NCI-H2196 (cell line): ENCODE measurements at regions not wholly inside any gene's neighbourhood (a gene's known extent, or its start where the extent isn't known, plus 50 kb on each side); places are given as distances from the start of the nearest gene placed in this dataset.

Experiments
- DNase-seq: peaks from one replicate; lab custom pipeline; 2025; ENCODE audit not compliant: unreplicated experiment; lab: John Stamatoyannopoulos, UW

DNA sequence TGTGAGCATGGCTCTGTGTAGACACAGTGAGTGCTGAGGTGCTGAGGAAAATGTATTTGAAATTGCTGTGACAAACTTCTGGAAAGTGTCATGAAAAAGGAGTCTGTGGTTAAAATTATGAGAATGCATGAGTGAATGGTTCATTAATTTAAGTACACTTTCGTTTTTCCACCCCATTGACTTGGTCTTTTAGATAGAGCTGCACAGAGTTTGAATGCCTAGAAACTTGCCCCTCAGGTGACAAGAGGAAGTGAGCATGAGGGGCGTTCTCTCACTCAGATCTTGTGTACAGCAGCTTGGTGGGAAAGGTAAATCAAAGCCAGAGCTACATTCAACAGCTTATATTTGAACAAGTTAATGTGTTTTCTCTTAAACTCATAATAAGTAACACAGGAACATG lies 296.8 kb downstream of the WDR72 start:
- DNase-seq, result no peak

DNA sequence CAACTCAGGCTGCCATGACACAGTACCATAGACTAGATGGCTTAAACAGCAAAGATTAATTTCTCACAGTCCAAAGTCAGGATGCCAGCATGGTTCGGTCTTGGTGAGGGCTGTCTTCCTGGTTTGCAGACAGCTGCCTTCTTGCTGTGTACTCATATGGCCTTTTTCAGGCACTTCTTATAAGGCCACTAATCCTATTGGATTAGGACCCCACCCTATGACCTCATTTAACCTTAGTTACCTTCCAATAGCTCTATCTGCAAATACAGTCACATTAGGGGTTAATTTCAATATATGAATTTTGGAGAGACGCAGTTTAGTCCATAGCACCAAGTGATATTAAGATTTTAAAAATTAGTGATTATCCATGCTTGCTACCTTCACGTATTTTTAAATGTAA lies 297.8 kb downstream of the WDR72 start:
- no peak for DNase-seq

DNA sequence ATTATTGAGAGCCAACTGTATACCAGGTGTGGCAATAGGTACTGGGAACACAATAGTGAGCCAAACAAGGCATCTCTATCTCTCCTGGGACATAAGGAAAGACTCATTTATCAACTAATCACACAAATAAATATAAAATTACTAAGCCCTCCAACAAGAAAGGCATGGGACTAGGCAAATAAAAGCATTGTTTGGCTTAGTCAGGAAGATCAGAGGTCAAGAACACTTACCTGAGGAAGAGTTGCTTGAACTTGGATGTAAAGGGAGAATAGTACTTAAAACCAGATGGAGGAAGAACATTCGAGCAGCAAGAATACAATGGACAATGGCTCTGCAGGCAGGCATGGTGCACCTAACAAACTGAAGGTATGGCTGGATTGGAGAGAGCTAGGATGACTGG lies 300.7 kb downstream of the WDR72 start:
- DNase-seq, result no peak

DNA sequence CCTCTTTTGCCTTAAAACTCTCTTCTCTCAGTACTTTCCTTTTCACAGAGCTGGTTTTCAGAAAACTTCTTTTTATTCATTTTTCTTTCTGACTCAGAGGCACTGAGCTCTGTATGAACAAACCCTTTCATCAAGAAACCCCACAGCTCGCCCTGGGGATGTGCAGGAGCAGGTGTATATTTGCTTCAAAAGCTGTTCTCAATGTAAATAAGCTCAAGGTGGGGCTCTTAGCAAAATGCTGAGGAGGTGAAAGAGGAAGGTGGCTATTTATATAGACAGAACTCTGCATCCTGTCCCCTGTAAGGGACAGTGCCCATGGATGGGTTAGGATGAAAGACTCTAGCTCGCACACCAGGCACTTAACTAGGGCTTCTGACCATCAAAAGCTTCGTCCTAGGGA lies 302.0 kb downstream of the WDR72 start:
- DNase-seq, result no peak

DNA sequence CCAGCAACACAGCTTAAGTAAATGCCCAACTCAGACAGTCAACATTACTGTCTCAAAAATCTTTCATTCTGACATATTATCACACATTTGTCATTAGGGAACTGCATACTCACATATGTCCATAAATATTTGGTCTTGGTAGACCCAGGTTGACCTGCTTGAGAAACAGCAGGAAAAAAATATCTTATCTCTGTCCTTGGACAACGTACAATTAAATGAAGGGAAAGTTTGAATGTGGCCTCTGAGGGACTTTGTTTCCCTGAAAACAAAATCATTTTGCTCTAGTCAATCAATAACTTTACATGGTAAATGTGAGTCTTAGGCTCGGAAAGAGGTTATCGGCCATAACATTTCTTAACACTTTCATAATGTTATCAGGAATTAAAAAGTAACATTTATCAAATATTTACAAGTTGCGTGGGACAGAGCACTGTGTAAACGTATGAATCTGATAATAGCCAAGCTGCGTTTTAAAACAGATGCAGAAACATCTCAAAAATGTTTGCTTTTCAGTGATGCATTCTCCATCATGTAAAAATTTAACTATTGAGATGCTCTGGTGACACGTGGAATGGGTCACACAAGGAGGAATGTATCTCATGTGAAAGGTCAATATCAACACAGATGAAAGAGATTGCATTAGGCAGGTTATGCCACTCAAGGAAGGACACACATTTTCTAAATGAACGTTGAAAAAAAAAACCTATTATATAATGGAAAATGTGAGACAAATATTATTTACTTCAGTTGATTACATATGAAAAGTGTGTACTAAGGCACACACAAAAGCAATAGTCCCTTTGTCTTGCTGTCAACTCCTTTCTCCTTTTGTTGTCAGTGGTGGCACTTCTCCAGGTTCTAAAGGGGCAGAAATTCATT lies 304.4 kb downstream of the WDR72 start:
- no peak for DNase-seq

DNA sequence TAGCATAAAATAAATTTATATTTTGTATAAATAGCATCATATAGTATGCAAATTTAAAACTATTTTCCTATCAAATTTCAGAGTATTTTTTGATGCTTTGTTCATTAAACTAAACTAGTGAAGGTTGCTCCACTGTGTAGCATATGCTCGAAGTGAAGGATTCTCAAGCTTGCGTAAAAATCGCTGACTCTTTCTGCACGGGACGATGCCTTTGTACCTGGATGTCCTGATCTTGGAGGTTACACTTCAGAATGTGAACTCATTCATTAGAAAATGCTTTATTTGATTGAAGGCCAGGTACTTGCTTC lies 305.0 kb downstream of the WDR72 start:
- DNase-seq, result no peak

DNA sequence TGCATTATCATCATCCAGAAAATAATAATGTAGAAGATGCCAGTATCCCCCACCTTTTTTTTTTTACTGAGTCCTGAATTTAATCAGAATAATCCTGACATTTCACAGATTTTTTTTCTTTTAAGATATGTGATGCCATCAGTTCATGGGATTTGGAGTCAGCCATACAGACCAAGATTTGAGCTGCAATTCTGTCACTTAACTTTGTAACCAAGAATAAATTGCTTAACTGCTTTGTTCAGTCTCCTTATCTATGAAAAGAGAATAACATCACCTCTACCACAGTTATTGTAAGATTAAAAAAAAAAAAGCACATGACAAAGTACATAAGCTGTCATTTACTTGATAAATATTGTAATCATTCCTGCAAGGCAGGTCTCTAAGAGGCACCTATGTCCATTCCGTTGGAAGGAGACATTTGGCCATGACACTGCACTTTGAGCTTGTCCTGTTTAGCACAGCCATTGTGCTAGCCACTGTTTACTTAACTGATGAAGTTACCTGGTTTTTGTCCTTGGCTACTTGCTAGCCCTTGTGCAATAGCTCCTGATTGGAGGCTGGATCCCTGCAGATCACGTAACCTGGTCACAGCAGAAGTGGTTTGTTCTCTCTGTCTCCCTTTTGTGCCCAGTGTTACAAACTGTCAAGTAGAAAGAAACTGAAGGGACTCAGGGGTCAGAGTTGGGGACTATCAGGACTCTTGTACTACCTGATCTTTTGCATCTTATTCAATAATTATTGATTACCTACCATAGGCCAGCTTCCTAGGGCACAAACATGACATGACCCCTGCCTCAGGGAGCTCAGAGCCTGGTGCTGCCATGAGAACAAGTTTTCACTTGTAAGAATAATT lies 306.0 kb downstream of the WDR72 start:
- no peak for DNase-seq

DNA sequence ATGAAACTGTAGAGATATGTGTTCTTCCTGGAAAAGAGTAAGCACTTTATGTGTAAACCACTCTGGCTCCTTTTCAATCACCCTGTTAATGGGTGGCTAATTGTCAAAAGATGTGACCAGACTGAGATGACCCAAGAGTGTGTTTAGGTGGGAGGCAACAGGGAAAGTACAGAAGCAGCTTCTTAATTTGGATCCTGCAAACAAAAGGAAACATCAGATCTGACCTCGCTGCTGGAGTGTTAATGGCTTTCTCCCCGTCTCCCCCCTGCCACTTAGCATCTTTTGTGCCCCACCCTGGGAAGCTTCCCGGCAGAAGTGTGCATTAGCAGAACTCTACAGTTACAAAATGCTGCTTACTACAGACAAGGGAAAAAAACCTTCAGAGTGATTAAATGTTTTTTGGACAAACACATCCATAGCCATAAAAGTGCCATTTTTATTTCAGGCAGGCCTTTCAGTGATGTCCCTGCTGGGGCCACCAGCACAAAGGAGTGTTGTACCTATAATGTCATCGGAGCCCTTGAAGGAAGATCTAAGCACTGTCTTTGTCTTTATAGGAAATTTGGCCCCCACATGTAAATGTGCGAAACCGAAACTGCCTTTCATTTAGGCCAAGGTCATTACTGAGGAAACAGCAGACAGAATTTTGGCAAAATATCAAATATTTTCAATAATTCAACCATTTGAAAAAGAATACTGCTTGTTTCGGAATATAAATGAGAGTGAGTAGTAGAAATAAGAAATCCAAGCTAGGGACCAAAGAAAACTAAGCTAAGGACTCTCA lies 311.0 kb downstream of the WDR72 start:
- no peak for DNase-seq

DNA sequence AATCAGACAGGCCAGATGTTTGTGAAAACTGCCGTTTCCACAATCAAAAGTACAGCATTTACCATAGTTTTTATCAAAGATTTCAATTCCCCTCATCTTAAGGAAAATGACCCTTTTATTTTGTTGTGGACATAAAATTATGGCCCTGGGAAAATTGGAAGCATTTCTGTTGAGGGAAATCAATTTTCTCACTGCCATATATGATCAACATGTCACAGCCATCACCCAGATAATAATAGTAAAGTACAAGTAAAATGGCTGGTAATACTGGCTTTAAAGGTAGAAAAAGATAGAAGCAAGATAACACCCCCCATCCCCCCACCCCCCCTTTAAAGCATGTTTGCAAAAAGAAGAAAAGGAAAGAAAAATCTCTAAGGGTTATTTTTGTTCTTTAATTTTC lies 311.7 kb downstream of the WDR72 start:
- no peak for DNase-seq

DNA sequence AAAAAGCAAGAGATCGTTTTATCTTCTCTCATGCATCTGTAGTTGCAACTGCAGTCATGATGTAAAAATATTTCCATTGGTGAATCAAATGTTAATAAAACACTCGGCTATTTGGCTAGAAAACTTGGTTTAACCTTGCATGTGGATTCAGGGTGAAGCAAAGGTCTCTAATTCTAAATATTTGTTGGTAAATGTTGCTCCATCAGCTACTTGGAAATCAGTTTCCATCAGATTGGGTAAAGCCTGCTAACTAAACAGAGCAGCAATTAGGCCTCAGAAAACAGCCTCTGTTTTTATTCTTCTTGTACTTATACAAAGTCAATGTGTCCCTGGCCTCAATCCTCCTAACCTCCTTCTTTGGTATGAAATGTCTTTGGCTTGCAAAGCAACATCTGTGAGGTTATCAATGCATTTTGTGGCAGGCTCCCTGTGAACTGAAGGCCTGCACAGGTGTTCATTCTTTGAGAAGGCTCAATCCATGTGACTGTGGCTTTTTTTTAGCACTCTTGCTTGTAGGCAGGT lies 312.3 kb downstream of the WDR72 start:
- no peak for DNase-seq

DNA sequence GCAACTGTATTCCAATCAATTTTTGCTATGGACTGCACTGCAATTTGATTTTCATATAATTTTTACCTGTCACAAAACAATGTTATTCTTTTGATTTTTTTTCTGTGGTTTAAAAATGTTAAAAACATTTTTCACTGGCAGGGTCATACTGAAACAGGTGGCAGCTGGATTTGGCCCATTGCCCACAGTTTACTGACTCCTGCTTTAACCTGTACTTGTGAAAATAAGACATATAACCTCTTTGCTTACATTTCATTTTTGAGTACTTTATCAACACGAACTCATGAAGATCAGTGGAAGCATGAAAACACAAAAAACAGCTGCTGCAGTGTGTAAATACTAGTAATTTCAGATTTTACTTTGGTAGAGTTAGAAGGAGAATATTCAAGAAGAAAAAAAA lies 313.1 kb downstream of the WDR72 start:
- DNase-seq, result no peak

DNA sequence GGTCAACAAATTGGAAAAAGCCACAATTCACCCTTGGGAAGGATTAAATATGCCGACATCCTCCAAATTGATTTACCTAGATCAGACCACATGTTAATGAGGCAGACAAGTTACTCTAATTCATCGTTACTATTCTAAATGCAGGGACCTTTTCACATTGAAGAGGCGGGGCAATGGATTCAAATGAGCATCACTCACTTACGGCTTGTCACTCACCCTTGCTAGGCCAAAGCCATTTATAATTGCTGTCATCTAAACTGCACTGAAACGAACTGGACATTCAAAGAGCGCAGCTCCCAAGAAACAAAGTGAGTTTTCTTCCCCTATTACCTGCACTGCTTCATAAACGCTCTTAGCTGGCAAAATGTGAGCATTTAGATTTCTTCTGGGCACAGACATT lies 313.9 kb downstream of the WDR72 start:
- DNase-seq, result no peak

DNA sequence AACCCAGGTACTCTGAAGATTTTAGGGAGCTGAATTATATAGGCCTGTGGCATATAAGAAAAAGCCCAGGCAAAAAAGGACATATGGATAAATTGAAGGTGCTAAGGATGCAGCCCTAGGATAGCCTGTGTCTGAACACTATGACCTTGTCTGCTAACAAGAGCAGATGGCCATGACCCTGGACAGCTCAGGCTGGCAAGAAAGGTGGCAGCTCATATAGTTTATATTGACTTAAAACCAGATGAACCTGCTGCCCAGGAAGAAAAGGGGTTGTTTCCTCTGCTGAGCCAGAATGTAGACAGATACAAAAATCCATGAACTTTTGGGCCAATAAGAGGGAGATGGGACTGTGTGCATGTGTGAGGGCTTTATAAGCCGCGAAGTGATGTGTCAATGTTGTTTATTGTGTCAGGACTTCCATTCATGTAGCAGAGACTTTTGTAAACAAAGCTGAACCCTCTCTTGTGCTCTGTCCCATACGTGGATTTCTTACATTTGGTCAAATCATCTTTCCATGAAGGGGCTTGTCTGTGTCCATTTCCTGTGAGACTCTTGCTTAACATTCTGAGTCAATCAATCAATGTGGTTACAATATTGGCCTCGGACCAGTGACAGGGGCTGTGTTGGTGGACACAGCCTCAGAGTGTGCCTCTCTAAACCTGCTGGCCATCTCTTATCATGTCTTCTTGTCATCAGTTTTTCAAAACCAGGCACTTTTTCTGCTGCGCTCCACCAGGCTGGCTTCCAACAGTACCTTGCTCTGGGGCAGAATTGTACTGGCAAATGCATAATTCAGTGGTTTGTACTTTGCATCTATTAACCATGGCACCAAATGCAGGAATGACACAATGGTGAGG lies 321.2 kb downstream of the WDR72 start:
- DNase-seq, result no peak

DNA sequence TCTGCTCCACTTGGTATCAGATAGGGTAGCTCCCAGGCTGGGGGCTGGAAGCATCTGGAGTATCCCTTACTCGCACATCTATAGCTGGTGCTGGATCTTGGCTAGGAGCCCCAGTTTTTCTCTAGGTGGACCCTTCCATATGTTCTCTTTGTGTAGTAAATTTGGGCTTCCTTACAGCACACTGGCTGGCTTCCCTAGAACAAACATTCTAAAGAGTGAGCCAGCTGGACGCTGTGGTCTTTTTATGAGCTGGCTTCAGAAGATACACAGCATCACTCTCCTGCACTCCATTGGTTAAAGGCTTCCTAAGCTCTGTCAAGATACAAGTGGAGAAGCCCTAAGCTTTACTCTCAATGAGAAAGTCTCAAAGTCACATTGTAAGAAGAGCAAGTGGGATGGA lies 322.1 kb downstream of the WDR72 start:
- no peak for DNase-seq

DNA sequence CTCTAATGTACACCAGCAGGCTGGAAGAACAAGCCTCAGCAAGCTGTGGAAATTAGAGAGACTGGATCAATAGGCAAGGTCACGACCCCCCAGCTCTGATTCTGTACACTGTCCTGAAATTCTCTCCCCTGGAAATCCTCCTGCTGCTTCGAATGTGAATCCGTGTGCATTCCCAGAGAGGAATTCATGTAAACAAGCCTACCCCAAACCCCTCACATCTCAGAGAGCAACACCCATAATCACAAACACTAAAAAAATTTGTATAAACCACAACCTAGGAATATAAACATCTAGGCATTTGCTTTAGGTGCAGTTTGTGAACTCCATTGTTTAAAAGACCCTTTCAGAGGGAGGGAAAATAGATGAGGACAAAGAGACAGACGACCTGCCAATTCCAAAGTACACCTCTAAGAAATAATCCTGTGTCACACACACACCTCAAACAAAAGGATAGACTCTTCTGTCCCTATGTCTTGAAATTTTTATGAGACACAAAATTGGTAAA lies 325.2 kb downstream of the WDR72 start:
- DNase-seq, result no peak

DNA sequence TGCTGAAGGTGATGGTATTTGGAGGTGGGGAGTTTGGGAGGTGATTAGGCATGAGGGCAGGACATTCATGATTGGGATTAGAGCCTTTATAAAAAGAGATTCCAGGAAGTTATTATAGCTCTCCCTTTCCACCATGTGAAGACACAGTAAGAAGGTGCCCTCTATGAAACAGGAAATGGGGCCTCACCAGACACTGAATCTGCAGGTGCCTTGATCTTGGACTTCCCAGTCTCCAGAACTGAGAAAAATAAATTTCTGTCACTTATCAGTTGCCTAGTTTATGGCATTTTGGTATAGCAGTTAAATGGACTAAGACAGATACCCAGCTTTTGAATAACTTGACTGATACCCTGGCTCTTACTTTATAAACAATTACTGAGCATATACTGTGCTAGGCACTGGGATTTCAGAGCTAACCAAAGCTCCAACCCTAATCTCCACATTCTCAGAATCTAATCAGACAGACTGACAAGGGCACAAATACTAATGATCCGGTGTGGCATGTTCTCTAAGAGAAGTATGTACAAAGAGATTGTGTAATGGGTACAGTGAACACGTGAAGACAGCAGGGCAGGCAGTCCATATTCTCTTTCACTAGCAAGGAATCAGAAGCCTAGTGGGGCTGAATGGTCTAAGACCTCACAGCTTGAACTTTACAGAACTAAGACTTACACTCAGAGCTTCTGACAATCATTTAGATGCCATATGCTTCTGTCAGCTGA lies 343.1 kb downstream of the WDR72 start:
- DNase-seq, result no peak

DNA sequence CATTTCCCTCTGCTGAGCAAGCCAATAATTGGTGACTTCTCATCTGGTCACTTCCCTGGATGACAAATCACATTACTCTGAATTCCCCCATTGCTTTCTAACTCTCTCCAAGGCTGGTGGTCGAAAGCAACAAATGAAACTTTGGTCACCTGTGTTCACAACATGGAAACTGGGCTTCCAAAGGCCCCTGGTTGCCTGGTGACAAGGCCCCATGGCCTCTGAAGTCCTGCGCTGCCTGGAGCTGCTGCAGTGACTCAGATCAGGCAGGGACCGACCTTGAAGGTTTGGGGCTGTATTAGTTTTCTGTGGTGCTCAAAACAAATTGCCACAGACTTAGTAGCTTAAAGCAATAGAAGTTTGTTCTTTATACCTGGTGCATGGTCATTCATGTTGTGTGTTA lies 345.3 kb downstream of the WDR72 start:
- no peak for DNase-seq

DNA sequence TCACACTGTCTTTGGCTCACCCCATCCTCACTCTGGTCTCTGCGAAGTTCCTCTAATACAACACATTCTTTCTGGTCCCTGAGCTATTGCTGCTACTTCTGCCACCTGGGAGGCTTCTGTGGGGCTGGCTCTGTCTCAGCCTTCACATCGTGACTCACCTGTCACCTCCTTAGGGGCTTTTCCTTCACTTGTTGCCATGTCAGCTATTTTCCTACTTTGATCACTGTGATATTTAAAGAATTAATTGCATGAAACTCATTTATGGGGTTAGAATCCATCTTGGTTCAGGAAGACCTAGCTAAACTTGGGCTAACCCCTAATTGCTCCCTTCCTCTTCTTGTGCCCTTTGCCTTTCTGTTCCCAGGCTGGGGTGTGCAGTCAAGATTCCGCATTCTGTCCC lies 346.9 kb downstream of the WDR72 start:
- no peak for DNase-seq

DNA sequence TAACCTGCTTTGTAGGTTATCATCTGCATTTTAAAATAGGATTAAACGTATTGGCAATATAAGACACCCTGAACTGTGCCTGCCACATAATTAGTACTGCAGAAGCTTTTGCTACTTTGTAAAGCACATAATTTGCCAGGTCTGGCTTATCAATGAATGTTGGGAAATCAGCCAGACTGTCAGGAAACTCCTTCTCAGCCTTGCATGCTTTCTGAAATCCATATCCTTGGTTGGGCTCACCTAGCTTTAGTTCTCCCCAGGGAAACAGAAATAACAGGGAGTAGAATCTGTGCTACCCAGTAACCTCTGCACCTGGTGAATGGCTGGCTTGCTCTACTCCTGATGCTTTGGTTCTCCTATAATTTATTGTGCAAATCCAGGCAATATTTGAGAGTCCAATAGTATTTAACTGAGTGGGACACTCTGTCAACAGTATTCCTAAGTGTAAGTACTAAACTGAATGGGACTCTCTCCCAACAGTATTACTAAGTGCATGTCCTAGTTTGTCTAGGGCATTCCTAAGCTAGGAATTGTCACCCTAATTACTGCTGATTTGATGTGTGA lies 354.5 kb downstream of the WDR72 start:
- DNase-seq, result no peak
